RWPE2 (cell line): ENCODE measurements at regions not wholly inside any gene's neighbourhood (a gene's known extent, or its start where the extent isn't known, plus 50 kb on each side); places are given as distances from the start of the nearest gene placed in this dataset.

ENCODE experiments used
- ATAC-seq: fragments of 200-7000 bp; cut with Tn5 transposase; 3 replicates; pipeline ENCODE4 v1.9.1; 2021; ENCODE audit warnings: low read depth
- DNase-seq: peaks from one replicate; pipeline ENCODE4 v3.0.0-alpha.2; 2020; ENCODE audit warnings: low spot score
- H3K27ac ChIP-seq: fragments of 450-650 bp; 2 replicates; pipeline ENCODE4 v1.5.1; 2017; ENCODE audit warnings: mild to moderate bottlenecking; ENCODE audit not compliant: poor library complexity, severe bottlenecking
- H3K27me3 ChIP-seq: fragments of 250-450 bp; sonication (Bioruptor Pico); 2 replicates; pipeline ENCODE4 v1.5.1; 2021; ENCODE audit warnings: mild to moderate bottlenecking, moderate library complexity; ENCODE audit not compliant: insufficient read depth, poor library complexity, severe bottlenecking
- H3K36me3 ChIP-seq: fragments of 250-450 bp; sonication (Bioruptor Pico); 2 replicates; pipeline ENCODE4 v1.5.1; 2020; ENCODE audit warnings: low read depth, mild to moderate bottlenecking, moderate library complexity
- H3K4me1 ChIP-seq: fragments of 250-450 bp; sonication (Bioruptor Pico); 2 replicates; pipeline ENCODE4 v1.5.1; 2021; ENCODE audit warnings: mild to moderate bottlenecking, moderate library complexity; ENCODE audit not compliant: insufficient read depth, poor library complexity, severe bottlenecking
- H3K4me3 ChIP-seq: fragments of 250-450 bp; sonication (Bioruptor Pico); 2 replicates; pipeline ENCODE4 v1.5.1; 2021; ENCODE audit warnings: mild to moderate bottlenecking, moderate library complexity; ENCODE audit not compliant: severe bottlenecking
- H3K9me3 ChIP-seq: fragments of 250-450 bp; sonication (Bioruptor Pico); 2 replicates; pipeline ENCODE4 v1.5.1; 2021; ENCODE audit warnings: mild to moderate bottlenecking, moderate library complexity; ENCODE audit not compliant: severe bottlenecking
- TF ChIP-seq, protein P1 (sequence below): fragments of 450-650 bp; IDR thresholded peaks from one replicate; pipeline ENCODE4 v1.5.1; 2017; ENCODE audit warnings: mild to moderate bottlenecking, moderate library complexity; ENCODE audit not compliant: poor library complexity, severe bottlenecking

DNA sequence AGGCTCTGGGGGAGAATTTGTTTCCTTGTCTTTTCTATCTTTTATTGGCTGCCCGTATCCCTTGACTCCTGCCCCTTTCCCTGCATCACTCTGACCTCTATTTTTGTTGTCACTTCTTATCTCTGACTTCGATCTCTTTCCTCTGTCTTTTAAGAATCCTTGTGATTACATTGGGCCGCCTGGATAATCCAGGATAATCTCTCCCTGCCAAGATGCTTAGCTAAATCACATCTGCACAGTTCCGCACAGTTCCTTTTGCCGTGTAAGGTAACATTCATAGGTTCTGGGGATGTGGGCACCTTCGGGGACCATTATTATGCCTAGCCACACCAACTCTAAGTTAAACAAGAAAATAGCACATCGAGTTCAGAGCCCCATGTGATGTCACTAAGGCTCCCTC lies 103.0 kb upstream of the DPPA4 start:
- no peak for ATAC-seq
- no peaks in the 10 kb centered on the region for H3K4me1 ChIP-seq
- TF ChIP-seq, protein P1, sequence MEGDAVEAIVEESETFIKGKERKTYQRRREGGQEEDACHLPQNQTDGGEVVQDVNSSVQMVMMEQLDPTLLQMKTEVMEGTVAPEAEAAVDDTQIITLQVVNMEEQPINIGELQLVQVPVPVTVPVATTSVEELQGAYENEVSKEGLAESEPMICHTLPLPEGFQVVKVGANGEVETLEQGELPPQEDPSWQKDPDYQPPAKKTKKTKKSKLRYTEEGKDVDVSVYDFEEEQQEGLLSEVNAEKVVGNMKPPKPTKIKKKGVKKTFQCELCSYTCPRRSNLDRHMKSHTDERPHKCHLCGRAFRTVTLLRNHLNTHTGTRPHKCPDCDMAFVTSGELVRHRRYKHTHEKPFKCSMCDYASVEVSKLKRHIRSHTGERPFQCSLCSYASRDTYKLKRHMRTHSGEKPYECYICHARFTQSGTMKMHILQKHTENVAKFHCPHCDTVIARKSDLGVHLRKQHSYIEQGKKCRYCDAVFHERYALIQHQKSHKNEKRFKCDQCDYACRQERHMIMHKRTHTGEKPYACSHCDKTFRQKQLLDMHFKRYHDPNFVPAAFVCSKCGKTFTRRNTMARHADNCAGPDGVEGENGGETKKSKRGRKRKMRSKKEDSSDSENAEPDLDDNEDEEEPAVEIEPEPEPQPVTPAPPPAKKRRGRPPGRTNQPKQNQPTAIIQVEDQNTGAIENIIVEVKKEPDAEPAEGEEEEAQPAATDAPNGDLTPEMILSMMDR, result no peak
- H3K27me3 ChIP-seq, result peaks cover 17% of the 10 kb centered on the region
- no peak overlapping the region for H3K4me3 ChIP-seq
- H3K27ac ChIP-seq, result no peak overlapping the region
- no peak for DNase-seq
- no peaks in the 10 kb centered on the region for H3K36me3 ChIP-seq
- H3K9me3 ChIP-seq, result no peaks in the 10 kb centered on the region

DNA sequence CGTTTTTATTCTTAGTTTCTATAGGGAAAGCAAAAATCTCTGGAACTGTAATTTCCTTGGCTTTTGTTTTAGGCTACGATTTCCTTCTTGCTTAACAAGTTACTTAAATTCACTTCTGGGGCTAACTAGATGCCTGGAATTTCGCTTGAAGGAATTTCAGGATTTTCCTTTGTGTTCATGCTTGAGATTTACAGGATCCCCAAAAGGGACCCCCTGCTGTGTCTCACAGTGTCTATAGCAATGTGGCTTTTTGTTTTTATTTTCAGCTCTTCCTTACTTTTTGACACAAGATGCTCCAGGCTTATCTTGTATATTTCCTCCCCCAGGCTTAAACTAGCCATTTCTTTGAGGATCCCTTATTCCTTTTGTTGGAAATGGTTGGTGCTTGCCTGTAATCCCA lies 95.5 kb upstream of the DPPA4 start:
- no peaks in the 10 kb centered on the region for H3K9me3 ChIP-seq
- H3K27ac ChIP-seq, result no peak overlapping the region
- H3K4me1 ChIP-seq, result no peaks in the 10 kb centered on the region
- peaks cover 9% of the 10 kb centered on the region for H3K27me3 ChIP-seq
- DNase-seq, result no peak
- no peak for ATAC-seq
- H3K36me3 ChIP-seq, result no peaks in the 10 kb centered on the region
- H3K4me3 ChIP-seq, result no peak overlapping the region
- TF ChIP-seq, protein P1, result no peak

DNA sequence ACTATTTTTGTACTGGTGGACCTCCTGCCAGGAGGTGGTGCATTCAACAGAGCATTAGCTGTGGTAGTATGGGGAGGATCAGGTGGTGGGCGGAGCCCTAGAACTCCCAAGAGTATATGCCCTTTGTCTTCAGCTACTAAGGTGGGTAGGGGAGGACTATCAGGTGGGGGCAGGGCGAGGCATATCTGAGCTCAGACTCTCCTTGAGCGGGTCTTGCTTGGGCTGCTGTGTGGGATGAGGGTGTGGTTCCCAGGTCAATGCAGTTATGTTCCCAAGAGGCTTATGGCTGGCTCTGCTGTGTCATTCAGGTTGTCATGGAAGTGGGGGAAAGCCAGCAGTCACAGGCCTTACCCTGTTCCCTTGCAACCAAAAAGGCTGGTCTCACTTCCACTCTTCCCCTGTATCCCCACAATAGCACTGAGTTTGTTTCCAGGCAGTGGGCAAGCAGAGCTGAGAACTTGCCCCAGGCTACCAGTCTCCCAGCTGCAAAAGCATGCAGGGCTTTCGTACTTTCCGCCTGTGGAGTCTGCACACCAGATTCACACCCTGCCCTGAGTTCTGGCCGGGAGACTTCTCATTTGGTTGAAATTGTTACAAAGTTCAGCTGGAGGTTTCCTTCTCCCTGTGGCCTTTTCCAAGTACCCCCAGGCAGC lies 93.7 kb upstream of the DPPA4 start:
- ATAC-seq (no peak), DNase-seq (no peak)
- Histone ChIP-seq H3K27ac (no peak overlapping the region), H3K27me3 (no peaks in the 10 kb centered on the region), H3K36me3 (no peaks in the 10 kb centered on the region), H3K4me1 (no peaks in the 10 kb centered on the region), H3K9me3 (no peaks in the 10 kb centered on the region), H3K4me3 (no peak overlapping the region)
- TF ChIP-seq, protein P1, result no peak

DNA sequence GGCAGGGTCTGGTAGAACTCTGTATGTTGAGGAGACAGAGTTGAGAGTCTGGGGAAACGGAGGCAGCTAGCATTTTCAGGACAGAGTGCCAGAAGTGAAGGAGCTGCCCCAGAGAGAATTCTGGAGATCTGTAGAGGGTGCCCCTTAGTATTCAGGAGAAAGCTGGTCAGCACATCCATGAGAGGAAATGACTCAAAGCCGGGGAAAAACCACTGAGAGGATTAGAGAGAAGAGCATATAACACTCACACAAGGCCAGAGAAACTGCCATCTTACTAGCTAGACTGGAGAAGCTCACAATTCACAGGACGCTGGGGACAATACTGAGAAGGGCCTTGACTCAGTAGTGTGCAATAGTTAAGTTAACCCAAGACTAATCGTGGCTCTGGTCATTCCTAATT lies 75.7 kb upstream of the DPPA4 start:
- no peak for DNase-seq
- no peaks in the 10 kb centered on the region for H3K4me1 ChIP-seq
- no peak overlapping the region for H3K27ac ChIP-seq
- no peak overlapping the region for H3K4me3 ChIP-seq
- TF ChIP-seq, protein P1, result no peak
- peak; percentile 58; the same call in 2 of the 3 replicates for ATAC-seq
- no peaks in the 10 kb centered on the region for H3K9me3 ChIP-seq
- H3K27me3 ChIP-seq, result no peaks in the 10 kb centered on the region
- no peaks in the 10 kb centered on the region for H3K36me3 ChIP-seq

DNA sequence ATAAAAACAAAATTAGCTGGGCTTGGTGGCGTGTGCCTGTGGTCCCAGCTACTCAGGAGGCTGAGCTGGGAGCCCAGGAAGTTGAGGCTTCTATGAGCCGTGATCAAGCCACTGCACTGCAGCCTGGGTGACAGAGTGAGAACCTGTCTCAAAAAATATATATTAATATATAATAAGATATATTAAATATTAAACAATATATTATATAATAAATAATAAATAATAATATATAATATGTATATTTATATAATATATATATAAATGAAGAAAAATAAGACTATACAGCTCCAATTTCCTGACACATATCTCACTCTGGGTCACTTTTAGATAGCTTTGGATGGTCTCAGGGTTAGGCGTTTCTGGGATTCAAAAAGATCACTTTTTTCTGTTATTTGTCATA lies 74.2 kb upstream of the DPPA4 start:
- Histone ChIP-seq H3K36me3 (no peaks in the 10 kb centered on the region), H3K27ac (no peak overlapping the region), H3K4me1 (no peaks in the 10 kb centered on the region), H3K27me3 (no peaks in the 10 kb centered on the region), H3K9me3 (no peaks in the 10 kb centered on the region), H3K4me3 (no peak overlapping the region)
- DNase-seq, result no peak
- ATAC-seq, result no peak
- TF ChIP-seq, protein P1, result no peak
